Glutamatergic neuron (in vitro differentiated cells): ENCODE measurements at regions not wholly inside any gene's neighbourhood (a gene's known extent, or its start where the extent isn't known, plus 50 kb on each side); places are given as distances from the start of the nearest gene placed in this dataset.

Experiments
- DNase-seq: peaks from one replicate; pipeline ENCODE4 v3.0.0; 2022
- H3K27ac Mint-ChIP-seq: one replicate; pipeline ENCODE4 v1.8.0; 2020; ENCODE audit warnings: mild to moderate bottlenecking, mixed read lengths, inconsistent platforms; ENCODE audit not compliant: unreplicated experiment
- H3K27me3 Mint-ChIP-seq: one replicate; pipeline ENCODE4 v1.8.0; 2020; ENCODE audit warnings: mild to moderate bottlenecking, moderate library complexity, mixed read lengths, inconsistent platforms; ENCODE audit not compliant: unreplicated experiment
- H3K36me3 Mint-ChIP-seq: one replicate; pipeline ENCODE4 v1.8.0; 2020; ENCODE audit warnings: mild to moderate bottlenecking, mixed read lengths, inconsistent platforms; ENCODE audit not compliant: unreplicated experiment
- H3K4me1 Mint-ChIP-seq: one replicate; pipeline ENCODE4 v1.8.0; 2020; ENCODE audit warnings: mild to moderate bottlenecking, low read depth, mixed read lengths, inconsistent platforms; ENCODE audit not compliant: unreplicated experiment
- H3K4me3 Mint-ChIP-seq: one replicate; pipeline ENCODE4 v1.8.0; 2020; ENCODE audit warnings: mild to moderate bottlenecking, mixed read lengths, inconsistent platforms; ENCODE audit not compliant: unreplicated experiment
- H3K9me3 Mint-ChIP-seq: one replicate; pipeline ENCODE4 v1.8.0; 2020; ENCODE audit warnings: mild to moderate bottlenecking, moderate library complexity, mixed read lengths, inconsistent platforms; ENCODE audit not compliant: unreplicated experiment
- TF ChIP-seq, protein P1 (sequence below): fragments of 200-600 bp; sonication (generic); IDR thresholded peaks from one replicate; pipeline ENCODE4 v1.5.0; 2021; ENCODE audit not compliant: partially characterized antibody, unreplicated experiment

DNA sequence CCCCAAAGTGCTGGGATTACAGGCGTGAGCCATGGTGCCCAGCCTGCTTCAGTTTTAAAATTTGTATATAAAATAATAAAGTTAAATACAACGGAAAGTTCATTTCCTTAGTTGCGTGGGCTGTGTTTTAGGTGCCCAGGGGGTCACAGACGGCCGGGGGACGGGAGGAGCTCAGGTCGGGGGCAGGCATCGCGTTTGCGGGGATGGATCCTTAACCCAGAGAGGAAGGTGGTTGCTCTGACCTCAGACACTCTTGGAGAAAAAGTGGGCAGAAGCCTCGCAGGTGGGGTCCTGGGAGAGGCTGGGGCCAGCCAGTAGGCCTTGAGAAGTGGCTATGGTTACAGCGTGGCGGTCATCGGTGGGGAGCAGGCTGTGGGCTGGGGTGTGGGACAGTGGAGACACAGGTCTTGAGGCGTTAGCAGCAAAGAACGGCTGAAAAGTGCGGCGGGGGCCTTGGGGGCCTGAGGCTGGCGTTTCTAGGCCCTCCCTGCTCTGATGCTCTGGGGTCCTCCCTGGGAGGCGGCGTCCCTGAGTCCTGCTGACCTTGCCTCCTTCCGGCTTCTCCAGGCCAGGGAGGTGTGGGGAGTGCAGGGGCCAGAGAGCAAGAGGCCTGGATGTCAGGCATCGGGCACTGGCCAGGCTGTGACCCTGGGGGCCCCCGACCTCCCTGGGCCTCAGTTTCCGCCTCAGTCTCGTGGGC is 54.4 kb downstream of the UNCX start:
- no peaks in the 10 kb centered on the region for H3K9me3 Mint-ChIP-seq
- TF ChIP-seq, protein P1, sequence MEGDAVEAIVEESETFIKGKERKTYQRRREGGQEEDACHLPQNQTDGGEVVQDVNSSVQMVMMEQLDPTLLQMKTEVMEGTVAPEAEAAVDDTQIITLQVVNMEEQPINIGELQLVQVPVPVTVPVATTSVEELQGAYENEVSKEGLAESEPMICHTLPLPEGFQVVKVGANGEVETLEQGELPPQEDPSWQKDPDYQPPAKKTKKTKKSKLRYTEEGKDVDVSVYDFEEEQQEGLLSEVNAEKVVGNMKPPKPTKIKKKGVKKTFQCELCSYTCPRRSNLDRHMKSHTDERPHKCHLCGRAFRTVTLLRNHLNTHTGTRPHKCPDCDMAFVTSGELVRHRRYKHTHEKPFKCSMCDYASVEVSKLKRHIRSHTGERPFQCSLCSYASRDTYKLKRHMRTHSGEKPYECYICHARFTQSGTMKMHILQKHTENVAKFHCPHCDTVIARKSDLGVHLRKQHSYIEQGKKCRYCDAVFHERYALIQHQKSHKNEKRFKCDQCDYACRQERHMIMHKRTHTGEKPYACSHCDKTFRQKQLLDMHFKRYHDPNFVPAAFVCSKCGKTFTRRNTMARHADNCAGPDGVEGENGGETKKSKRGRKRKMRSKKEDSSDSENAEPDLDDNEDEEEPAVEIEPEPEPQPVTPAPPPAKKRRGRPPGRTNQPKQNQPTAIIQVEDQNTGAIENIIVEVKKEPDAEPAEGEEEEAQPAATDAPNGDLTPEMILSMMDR = no peak
- peaks cover 5% of the 10 kb centered on the region for H3K27me3 Mint-ChIP-seq
- H3K4me1 Mint-ChIP-seq = peaks cover 4% of the 10 kb centered on the region
- DNase-seq = no peak
- no peak overlapping the region for H3K4me3 Mint-ChIP-seq
- no peaks in the 10 kb centered on the region for H3K36me3 Mint-ChIP-seq
- H3K27ac Mint-ChIP-seq = no peak overlapping the region

DNA sequence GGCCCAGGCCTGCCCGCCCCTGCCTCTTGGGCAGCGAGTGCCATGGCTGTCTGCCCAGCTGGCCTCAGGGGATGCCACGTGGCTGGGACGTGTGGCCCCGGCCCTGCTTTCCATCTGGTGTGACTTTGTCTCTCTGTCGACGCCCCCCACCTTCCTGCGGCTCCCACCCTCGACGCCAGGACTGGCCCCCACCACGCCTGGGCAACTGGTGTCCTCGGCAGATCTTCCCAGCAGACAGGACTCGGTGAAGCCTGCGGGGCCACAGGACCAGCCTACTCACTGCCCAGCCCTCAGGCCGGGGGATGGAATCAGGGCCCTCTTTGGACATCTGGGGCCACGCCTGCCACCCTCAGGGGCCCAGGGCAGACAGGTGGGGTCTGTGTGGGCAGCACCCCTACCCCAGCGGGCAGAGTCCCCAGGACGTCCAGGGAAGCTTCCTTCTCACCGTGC is 55.1 kb downstream of the UNCX start:
- H3K27ac Mint-ChIP-seq = no peak overlapping the region
- H3K4me3 Mint-ChIP-seq = no peak overlapping the region
- no peaks in the 10 kb centered on the region for H3K36me3 Mint-ChIP-seq
- TF ChIP-seq, protein P1 = no peak
- H3K9me3 Mint-ChIP-seq = no peaks in the 10 kb centered on the region
- no peak for DNase-seq
- peaks cover 4% of the 10 kb centered on the region for H3K4me1 Mint-ChIP-seq
- H3K27me3 Mint-ChIP-seq = peaks cover 5% of the 10 kb centered on the region

DNA sequence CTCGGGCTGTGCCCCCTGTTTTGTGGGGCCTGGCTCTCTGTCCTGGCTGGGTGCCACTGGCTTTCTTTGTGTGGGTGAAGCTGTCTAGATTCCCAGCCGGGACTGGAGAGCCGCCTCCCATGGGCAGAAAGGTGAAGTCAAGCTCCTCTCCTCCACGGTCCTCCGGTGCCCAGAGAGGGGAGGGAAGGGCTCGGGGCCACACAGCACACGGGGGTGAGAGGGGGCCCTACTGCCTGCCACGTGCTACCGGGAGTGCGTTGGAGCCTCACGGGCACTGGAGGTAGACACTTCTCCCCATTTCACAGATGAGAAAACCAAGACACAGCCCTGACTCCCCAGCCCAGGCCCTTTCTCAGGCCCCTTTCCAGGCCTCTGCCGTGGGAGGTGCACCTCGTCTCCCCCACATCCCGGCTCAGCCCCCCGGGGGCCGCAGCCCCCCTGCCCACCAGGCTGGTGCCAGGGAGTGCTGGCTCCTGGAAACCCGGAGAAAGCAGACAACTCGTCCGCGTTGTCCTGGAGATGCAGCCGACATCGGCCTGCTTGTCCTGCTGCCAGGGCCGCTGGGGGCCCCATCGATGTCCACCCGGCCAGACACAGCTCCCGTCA is 55.8 kb downstream of the UNCX start:
- TF ChIP-seq, protein P1 = no peak
- Mint-ChIP-seq H3K36me3 (no peaks in the 10 kb centered on the region), H3K27me3 (peaks cover 5% of the 10 kb centered on the region), H3K9me3 (no peaks in the 10 kb centered on the region), H3K4me1 (peaks cover 4% of the 10 kb centered on the region), H3K4me3 (no peak overlapping the region), H3K27ac (no peak overlapping the region)
- no peak for DNase-seq

GRCh38 chr7:1288996-1289551 is 56.4 kb downstream of the UNCX start:
- peaks cover 5% of the 10 kb centered on the region for H3K27me3 Mint-ChIP-seq
- TF ChIP-seq, protein P1 = no peak
- no peak for DNase-seq
- no peak overlapping the region for H3K27ac Mint-ChIP-seq
- no peaks in the 10 kb centered on the region for H3K9me3 Mint-ChIP-seq
- no peak overlapping the region for H3K4me3 Mint-ChIP-seq
- H3K36me3 Mint-ChIP-seq = no peaks in the 10 kb centered on the region
- peaks cover 4% of the 10 kb centered on the region for H3K4me1 Mint-ChIP-seq

DNA sequence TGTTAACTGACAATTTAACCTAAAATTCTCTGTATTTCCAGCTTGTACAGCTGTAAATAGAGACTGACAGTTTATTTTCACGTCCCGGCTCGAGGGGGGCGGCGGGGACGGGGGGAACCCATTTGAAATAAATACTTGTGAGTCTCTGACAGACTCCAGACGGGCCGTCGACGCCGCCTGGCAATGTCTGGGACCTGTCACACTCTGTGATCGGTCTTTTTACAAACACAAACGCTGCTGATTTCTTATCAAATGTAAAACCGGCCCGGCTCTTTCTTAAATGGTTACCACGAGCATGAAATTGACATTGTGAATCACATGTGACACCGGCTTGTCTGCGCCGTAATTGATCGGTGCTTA is 57.0 kb downstream of the UNCX start:
- Mint-ChIP-seq H3K36me3 (no peaks in the 10 kb centered on the region), H3K4me1 (peaks cover 4% of the 10 kb centered on the region), H3K9me3 (no peaks in the 10 kb centered on the region), H3K27me3 (peaks cover 5% of the 10 kb centered on the region), H3K4me3 (no peak overlapping the region), H3K27ac (no peak overlapping the region)
- no peak for DNase-seq
- TF ChIP-seq, protein P1 = no peak
